ENCODE measurements at regions not wholly inside any gene's neighbourhood (a gene's known extent, or its start where the extent isn't known, plus 50 kb on each side); places are given as distances from the start of the nearest gene placed in this dataset.

DNA sequence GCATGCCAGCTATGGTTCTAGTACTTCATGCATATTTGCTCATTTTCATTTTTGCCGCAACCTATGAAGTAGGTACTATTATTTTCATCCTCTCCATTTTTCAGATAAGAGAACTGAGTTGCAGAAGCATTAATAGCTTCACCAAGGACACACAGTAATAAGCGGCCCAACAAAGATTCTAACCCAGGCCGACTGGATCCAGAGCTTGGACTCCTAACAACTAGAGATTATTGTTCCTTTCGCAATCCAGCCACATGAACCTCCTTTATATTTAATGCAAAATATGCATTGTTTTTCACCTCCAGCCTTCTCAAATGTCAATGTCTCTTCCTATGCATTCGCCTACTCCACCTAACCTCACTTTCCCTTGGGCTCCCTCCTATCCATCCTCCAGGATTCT lies 148.3 kb downstream of the CCDC34 start:
- Histone ChIP-seq H3K36me3 (ENCODE audit: control insufficient read depth, insufficient read depth, low read length) (no peaks in the 10 kb centered on the region), H3K4me3 (ENCODE audit: low read depth, low read length) (no peak overlapping the region), H3K27me3 (ENCODE audit: control insufficient read depth, insufficient read depth, low read length) (no peaks in the 10 kb centered on the region), H3K9me3 (ENCODE audit: control insufficient read depth, low read length) (no peaks in the 10 kb centered on the region), H3K27ac (no peak overlapping the region), H3K4me1 (no peaks in the 10 kb centered on the region), H3K9ac (no peak overlapping the region), H2AFZ (no peak overlapping the region), H3K79me2 (no peaks in the 10 kb centered on the region), H3K4me2 (ENCODE audit: low read length) (no peak overlapping the region)
- TF ChIP-seq, protein P1, sequence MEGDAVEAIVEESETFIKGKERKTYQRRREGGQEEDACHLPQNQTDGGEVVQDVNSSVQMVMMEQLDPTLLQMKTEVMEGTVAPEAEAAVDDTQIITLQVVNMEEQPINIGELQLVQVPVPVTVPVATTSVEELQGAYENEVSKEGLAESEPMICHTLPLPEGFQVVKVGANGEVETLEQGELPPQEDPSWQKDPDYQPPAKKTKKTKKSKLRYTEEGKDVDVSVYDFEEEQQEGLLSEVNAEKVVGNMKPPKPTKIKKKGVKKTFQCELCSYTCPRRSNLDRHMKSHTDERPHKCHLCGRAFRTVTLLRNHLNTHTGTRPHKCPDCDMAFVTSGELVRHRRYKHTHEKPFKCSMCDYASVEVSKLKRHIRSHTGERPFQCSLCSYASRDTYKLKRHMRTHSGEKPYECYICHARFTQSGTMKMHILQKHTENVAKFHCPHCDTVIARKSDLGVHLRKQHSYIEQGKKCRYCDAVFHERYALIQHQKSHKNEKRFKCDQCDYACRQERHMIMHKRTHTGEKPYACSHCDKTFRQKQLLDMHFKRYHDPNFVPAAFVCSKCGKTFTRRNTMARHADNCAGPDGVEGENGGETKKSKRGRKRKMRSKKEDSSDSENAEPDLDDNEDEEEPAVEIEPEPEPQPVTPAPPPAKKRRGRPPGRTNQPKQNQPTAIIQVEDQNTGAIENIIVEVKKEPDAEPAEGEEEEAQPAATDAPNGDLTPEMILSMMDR (IDR thresholded peaks at IDR 0.05), result no peak

DNA sequence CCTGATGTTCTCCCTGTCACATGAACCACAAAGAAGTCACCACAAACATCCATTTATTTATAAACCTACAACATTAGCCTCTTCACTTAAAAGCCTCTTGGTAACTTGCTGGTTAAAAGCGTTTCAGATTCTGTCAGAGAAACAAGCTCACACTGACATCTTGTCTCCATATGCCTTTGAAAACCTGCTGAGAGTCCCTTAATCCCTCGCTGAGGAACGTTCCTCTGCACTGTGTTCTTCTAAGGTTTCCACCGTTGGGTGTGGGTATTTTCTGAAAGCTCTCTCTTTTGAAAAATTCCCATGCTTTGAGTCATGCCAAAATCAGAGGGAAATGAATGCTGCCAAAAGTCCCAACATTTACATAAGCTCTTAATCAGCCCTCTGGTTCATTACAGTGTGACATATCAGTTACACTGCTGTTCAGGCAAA lies 149.8 kb downstream of the CCDC34 start:
- Histone ChIP-seq H3K36me3 (ENCODE audit: control insufficient read depth, insufficient read depth, low read length) (no peaks in the 10 kb centered on the region), H3K4me1 (no peaks in the 10 kb centered on the region), H3K4me3 (ENCODE audit: low read depth, low read length) (no peak overlapping the region), H3K27me3 (ENCODE audit: control insufficient read depth, insufficient read depth, low read length) (no peaks in the 10 kb centered on the region), H3K79me2 (no peaks in the 10 kb centered on the region), H3K27ac (no peak overlapping the region), H2AFZ (no peak overlapping the region), H3K9me3 (ENCODE audit: control insufficient read depth, low read length) (no peaks in the 10 kb centered on the region), H3K9ac (no peak overlapping the region), H3K4me2 (ENCODE audit: low read length) (no peak overlapping the region)
- TF ChIP-seq, protein P1 (IDR thresholded peaks at IDR 0.05), result no peak

DNA sequence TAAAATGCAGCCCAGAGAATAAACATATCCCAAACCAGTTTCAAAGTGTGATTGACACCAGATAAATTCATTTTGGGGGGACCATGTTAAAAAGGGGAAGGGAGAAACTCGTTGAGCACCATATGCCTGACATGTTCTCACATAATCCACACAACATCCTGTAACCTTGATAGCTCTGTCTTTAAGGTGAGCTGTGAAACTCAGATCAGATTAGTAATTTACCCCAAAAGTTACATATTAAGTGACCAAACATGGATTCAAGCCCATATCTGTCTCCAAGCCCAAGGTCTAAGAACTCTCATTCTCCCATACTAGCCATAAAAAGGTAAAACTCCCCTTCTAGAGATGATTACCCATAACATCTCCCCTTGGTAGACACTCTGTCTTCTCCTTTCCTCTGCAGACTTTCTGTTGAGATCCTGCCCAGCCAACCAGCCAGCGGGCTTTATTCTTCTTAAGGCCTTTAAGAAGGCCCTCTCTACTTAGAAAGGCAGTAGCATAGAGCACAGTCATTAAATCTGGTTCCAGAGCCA lies 150.7 kb downstream of the CCDC34 start:
- Histone ChIP-seq H3K79me2 (no peaks in the 10 kb centered on the region), H3K4me2 (ENCODE audit: low read length) (no peak overlapping the region), H3K27me3 (ENCODE audit: control insufficient read depth, insufficient read depth, low read length) (no peaks in the 10 kb centered on the region), H3K9ac (no peak overlapping the region), H3K27ac (no peak overlapping the region), H3K4me1 (no peaks in the 10 kb centered on the region), H3K36me3 (ENCODE audit: control insufficient read depth, insufficient read depth, low read length) (no peaks in the 10 kb centered on the region), H3K9me3 (ENCODE audit: control insufficient read depth, low read length) (no peaks in the 10 kb centered on the region), H2AFZ (no peak overlapping the region), H3K4me3 (ENCODE audit: low read depth, low read length) (no peak overlapping the region)
- TF ChIP-seq, protein P1 (IDR thresholded peaks at IDR 0.05), result no peak

DNA sequence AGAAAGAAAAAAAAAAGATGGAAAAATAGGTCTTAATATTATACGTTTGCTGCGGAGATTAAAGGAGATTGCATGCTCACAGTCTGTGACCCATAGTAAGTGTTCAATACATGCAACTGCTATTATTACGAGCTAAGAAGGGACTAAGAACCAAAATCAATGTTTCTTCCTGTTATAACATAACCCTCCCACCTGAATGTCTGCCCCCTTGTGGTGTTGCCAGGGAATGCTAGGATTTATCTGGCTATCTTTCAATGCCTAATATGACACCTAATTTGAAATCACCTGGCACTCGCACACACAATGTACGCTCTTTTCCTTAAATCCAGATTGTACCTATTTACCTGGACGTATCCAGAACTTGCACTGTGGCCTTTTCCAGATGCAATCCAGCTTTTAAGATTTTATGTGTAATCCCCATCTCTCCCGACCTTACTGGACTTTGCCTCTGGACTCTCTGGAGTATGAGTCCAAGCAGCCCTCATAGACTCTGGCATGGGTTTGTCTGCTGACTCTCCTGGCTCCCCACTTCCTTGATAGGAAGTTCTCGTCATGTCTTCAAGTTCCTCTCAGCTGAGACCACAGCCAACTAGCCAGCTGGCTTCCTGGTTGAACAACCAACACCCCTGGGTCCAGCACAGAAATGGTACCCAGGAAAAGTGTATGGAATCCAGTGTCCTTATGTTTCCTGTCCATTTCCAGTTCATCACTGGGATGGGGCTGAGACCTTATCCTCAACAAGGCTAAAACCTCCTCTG lies 151.5 kb downstream of the CCDC34 start:
- Histone ChIP-seq H3K27me3 (ENCODE audit: control insufficient read depth, insufficient read depth, low read length) (no peaks in the 10 kb centered on the region), H3K4me1 (no peaks in the 10 kb centered on the region), H3K27ac (no peak overlapping the region), H3K36me3 (ENCODE audit: control insufficient read depth, insufficient read depth, low read length) (no peaks in the 10 kb centered on the region), H3K9ac (no peak overlapping the region), H3K9me3 (ENCODE audit: control insufficient read depth, low read length) (no peaks in the 10 kb centered on the region), H3K4me2 (ENCODE audit: low read length) (no peak overlapping the region), H3K4me3 (ENCODE audit: low read depth, low read length) (no peak overlapping the region), H3K79me2 (no peaks in the 10 kb centered on the region), H2AFZ (no peak overlapping the region)
- TF ChIP-seq, protein P1 (IDR thresholded peaks at IDR 0.05), result no peak

DNA sequence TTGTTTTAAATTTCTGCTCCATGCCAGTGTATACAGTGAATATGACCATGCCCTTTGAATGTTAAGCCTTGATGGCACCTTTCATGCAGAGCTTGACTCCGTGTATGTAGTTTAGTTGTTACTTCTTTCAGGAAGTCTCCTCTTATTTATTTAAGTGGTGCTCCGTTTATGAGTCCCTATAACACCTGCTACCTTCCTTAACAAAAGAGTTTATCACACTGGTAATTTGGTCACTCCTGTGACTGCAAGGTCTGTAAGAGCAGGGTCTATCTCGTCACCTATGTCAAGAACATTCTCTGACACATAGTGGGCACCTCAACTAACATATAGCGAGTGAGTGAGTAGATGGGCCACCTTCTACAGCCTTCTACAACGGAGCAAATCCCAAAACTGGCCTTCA lies 152.5 kb downstream of the CCDC34 start:
- Histone ChIP-seq H3K36me3 (ENCODE audit: control insufficient read depth, insufficient read depth, low read length) (no peaks in the 10 kb centered on the region), H3K9ac (no peak overlapping the region), H3K4me3 (ENCODE audit: low read depth, low read length) (no peak overlapping the region), H3K4me1 (no peaks in the 10 kb centered on the region), H3K9me3 (ENCODE audit: control insufficient read depth, low read length) (no peaks in the 10 kb centered on the region), H2AFZ (no peak overlapping the region), H3K4me2 (ENCODE audit: low read length) (no peak overlapping the region), H3K27me3 (ENCODE audit: control insufficient read depth, insufficient read depth, low read length) (no peaks in the 10 kb centered on the region), H3K27ac (no peak overlapping the region), H3K79me2 (no peaks in the 10 kb centered on the region)
- TF ChIP-seq, protein P1 (IDR thresholded peaks at IDR 0.05), result no peak

All from parathyroid adenoma (tissue), 2 donors.